Gastroesophageal sphincter (tissue), 3 donors: ENCODE measurements at regions not wholly inside any gene's neighbourhood (a gene's known extent, or its start where the extent isn't known, plus 50 kb on each side); places are given as distances from the start of the nearest gene placed in this dataset.

Experiments used
- EP300 ChIP-seq: sonication (generic); formaldehyde crosslinking; IDR thresholded peaks from one replicate; pipeline ENCODE4 v1.6.1; 2017; ENCODE audit warnings: antibody characterized with exemption, mild to moderate bottlenecking
- POLR2A ChIP-seq, 2 donors: fragments of 450-650 bp; IDR thresholded peaks; one replicate each; pipeline ENCODE4 v1.6.1; 2017; ENCODE audit warnings: antibody characterized with exemption in 2 of 2, mild to moderate bottlenecking in 2 of 2, moderate library complexity in 1 of 2
- POLR2AphosphoS5 ChIP-seq: sonication (generic); formaldehyde crosslinking; IDR thresholded peaks from one replicate; pipeline ENCODE4 v1.6.1; 2017; ENCODE audit warnings: antibody characterized with exemption
- TF ChIP-seq, protein P1 (sequence below), 4 experiments: fragments of 200-600 bp in 2 of 4; fragments of 450-650 bp in 2 of 4; sonication (generic) in 1 of 4; IDR thresholded peaks; one replicate each; pipeline ENCODE4 v1.5.1; 2017 to 2019; ENCODE audit warnings: antibody characterized with exemption in 4 of 4, mild to moderate bottlenecking in 2 of 4, moderate library complexity in 2 of 4

DNA sequence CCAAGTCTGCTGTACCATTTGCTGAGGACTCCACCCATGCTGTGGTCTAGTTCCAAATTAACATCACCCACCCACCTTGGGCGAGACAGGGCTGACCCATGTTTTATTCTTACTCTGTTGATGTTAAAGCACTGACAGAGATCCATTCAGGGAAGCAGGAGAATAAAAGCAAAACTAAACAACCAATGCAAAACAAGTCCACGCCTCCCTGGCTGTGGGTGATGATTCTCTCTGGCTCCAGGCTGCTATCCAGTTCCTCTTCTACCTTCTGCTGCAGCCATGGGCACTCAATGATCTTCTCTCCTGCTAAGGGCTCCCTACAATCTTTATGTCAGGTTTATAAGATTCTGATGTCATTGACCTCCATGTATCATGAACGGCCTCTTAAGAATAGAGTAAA, 786.6 kb upstream of the ID2 start:
- TF ChIP-seq, protein P1, sequence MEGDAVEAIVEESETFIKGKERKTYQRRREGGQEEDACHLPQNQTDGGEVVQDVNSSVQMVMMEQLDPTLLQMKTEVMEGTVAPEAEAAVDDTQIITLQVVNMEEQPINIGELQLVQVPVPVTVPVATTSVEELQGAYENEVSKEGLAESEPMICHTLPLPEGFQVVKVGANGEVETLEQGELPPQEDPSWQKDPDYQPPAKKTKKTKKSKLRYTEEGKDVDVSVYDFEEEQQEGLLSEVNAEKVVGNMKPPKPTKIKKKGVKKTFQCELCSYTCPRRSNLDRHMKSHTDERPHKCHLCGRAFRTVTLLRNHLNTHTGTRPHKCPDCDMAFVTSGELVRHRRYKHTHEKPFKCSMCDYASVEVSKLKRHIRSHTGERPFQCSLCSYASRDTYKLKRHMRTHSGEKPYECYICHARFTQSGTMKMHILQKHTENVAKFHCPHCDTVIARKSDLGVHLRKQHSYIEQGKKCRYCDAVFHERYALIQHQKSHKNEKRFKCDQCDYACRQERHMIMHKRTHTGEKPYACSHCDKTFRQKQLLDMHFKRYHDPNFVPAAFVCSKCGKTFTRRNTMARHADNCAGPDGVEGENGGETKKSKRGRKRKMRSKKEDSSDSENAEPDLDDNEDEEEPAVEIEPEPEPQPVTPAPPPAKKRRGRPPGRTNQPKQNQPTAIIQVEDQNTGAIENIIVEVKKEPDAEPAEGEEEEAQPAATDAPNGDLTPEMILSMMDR (IDR thresholded peaks at IDR 0.05): no peak
- TF ChIP-seq POLR2A (IDR thresholded peaks at IDR 0.05): no peak
- TF ChIP-seq EP300: no peak
- TF ChIP-seq POLR2AphosphoS5: no peak
